Esophagus squamous epithelium (tissue), 4 donors: ENCODE measurements at regions not wholly inside any gene's neighbourhood (a gene's known extent, or its start where the extent isn't known, plus 50 kb on each side); places are given as distances from the start of the nearest gene placed in this dataset.

ENCODE experiments used
- POLR2A ChIP-seq, 4 donors: fragments of 450-650 bp; IDR thresholded peaks; one replicate each; pipeline ENCODE4 v1.6.1; 2017; ENCODE audit warnings: antibody characterized with exemption in 4 of 4, mild to moderate bottlenecking in 4 of 4, moderate library complexity in 3 of 4
- TF ChIP-seq, protein P1 (sequence below), 6 experiments: fragments of 450-650 bp in 4 of 6; fragments of 200-600 bp in 2 of 6; sonication (generic) in 2 of 6; IDR thresholded peaks; one replicate each; pipeline ENCODE4 v1.5.1; 2016 to 2019; ENCODE audit warnings: antibody characterized with exemption in 6 of 6, mild to moderate bottlenecking in 4 of 6, moderate library complexity in 4 of 6

DNA sequence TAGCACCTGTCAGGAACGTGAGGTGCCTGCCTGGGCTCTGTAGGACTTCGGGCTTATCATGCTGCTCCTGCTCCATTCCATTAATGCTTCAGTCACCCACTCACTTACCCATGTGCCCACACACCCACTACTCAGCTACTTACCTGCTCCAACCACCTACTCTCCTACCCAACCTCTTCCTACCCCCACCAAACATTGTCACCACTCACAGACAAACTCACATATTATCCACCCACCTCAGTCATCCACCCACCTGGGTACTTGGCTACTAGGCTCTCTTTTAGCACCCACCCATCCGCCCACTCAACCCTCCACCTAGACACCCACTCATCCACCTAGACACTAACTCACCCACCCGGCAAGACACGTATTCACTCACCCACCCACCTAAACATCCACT is 724.7 kb upstream of the RAB6C start:
- TF ChIP-seq, protein P1, sequence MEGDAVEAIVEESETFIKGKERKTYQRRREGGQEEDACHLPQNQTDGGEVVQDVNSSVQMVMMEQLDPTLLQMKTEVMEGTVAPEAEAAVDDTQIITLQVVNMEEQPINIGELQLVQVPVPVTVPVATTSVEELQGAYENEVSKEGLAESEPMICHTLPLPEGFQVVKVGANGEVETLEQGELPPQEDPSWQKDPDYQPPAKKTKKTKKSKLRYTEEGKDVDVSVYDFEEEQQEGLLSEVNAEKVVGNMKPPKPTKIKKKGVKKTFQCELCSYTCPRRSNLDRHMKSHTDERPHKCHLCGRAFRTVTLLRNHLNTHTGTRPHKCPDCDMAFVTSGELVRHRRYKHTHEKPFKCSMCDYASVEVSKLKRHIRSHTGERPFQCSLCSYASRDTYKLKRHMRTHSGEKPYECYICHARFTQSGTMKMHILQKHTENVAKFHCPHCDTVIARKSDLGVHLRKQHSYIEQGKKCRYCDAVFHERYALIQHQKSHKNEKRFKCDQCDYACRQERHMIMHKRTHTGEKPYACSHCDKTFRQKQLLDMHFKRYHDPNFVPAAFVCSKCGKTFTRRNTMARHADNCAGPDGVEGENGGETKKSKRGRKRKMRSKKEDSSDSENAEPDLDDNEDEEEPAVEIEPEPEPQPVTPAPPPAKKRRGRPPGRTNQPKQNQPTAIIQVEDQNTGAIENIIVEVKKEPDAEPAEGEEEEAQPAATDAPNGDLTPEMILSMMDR (IDR thresholded peaks at IDR 0.05) = no peak
- no peak for TF ChIP-seq POLR2A (IDR thresholded peaks at IDR 0.05)
